ENCODE measurements at regions not wholly inside any gene's neighbourhood (a gene's known extent, or its start where the extent isn't known, plus 50 kb on each side); places are given as distances from the start of the nearest gene placed in this dataset.

- TF ChIP-seq CTCF (IDR thresholded peaks at IDR 0.05; ENCODE audit: low read length) (no peak), EZH2 (optimal IDR thresholded peaks at IDR 0.05; ENCODE audit: low read depth, low read length) (no peak), EZH2phosphoT487 (IDR thresholded peaks at IDR 0.05; ENCODE audit: low read length) (no peak)
These were observed 864.3 kb downstream of the BRD1 start for GRCh38 chr22:48963405-48963804.

Data from MM.1S (cell line).